ENCODE measurements at regions not wholly inside any gene's neighbourhood (a gene's known extent, or its start where the extent isn't known, plus 50 kb on each side); places are given as distances from the start of the nearest gene placed in this dataset.

GRCh38 chr11:23840872-23841271, 656.0 kb upstream of the LUZP2 start:
- ATAC-seq (ENCODE audit: insufficient read depth, low FRiP score): no peak
- no peak for DNase-seq
- WGBS, 2 donors: 92 to 96% methylated on average over 3 of the region's 3 CpGs
- Histone ChIP-seq H3K9me3 (ENCODE audit: control insufficient read depth in 4 of 4, insufficient read depth in 3 of 4, low read length in 3 of 4) (peaks cover 0 to 3% (median 1%) of the 10 kb centered on the region in 4 donors), H3K9ac (ENCODE audit: insufficient read depth in 1 of 2, low read length in 2 of 2) (no peak overlapping the region), H3K27me3 (ENCODE audit: control insufficient read depth in 3 of 3, insufficient read depth in 3 of 3, low read length in 2 of 3) (no peaks in the 10 kb centered on the region), H3K4me3 (no peak overlapping the region), H3K4me1 (ENCODE audit: control insufficient read depth in 5 of 5, insufficient read depth in 5 of 5, low read length in 5 of 5) (no peaks in the 10 kb centered on the region), H3K36me3 (ENCODE audit: control insufficient read depth in 4 of 4, insufficient read depth in 4 of 4, low read length in 4 of 4) (no peaks in the 10 kb centered on the region), H3K27ac (ENCODE audit: low read depth in 1 of 2, low read length in 1 of 2) (no peak overlapping the region)
- no peak for TF ChIP-seq CTCF (IDR thresholded peaks at IDR 0.05; ENCODE audit: control extremely low read depth, extremely low read depth)

- no peaks in the 10 kb centered on the region for H3K27me3 ChIP-seq (ENCODE audit: control insufficient read depth in 3 of 3, insufficient read depth in 3 of 3, low read length in 2 of 3)
- ATAC-seq (ENCODE audit: insufficient read depth, low FRiP score): no peak
- no peak overlapping the region for H3K27ac ChIP-seq (ENCODE audit: low read depth in 1 of 2, low read length in 1 of 2)
- H3K9me3 ChIP-seq (ENCODE audit: control insufficient read depth in 4 of 4, insufficient read depth in 3 of 4, low read length in 3 of 4): peaks cover 0 to 3% (median 1%) of the 10 kb centered on the region in 4 donors
- H3K4me1 ChIP-seq (ENCODE audit: control insufficient read depth in 5 of 5, insufficient read depth in 5 of 5, low read length in 5 of 5): no peaks in the 10 kb centered on the region
- H3K36me3 ChIP-seq (ENCODE audit: control insufficient read depth in 4 of 4, insufficient read depth in 4 of 4, low read length in 4 of 4): no peaks in the 10 kb centered on the region
- WGBS, 2 donors: 59 to 62% methylated on average over 5 of the region's 5 CpGs
- no peak for DNase-seq
- H3K4me3 ChIP-seq: no peak overlapping the region
- no peak for TF ChIP-seq CTCF (IDR thresholded peaks at IDR 0.05; ENCODE audit: control extremely low read depth, extremely low read depth)
- H3K9ac ChIP-seq (ENCODE audit: insufficient read depth in 1 of 2, low read length in 2 of 2): no peak overlapping the region
Observed at GRCh38 chr11:23846902-23847422, 649.9 kb upstream of the LUZP2 start.

GRCh38 chr11:23851216-23851615, 645.6 kb upstream of the LUZP2 start:
- 67 to 71% methylated on average over 1 of the region's 1 CpG for WGBS, 2 donors
- no peak overlapping the region for H3K9ac ChIP-seq (ENCODE audit: insufficient read depth in 1 of 2, low read length in 2 of 2)
- no peak for TF ChIP-seq CTCF (IDR thresholded peaks at IDR 0.05; ENCODE audit: control extremely low read depth, extremely low read depth)
- DNase-seq (no peak), ATAC-seq (ENCODE audit: insufficient read depth, low FRiP score) (no peak)
- H3K4me3 ChIP-seq: no peak overlapping the region
- no peaks in the 10 kb centered on the region for H3K27me3 ChIP-seq (ENCODE audit: control insufficient read depth in 3 of 3, insufficient read depth in 3 of 3, low read length in 2 of 3)
- H3K4me1 ChIP-seq (ENCODE audit: control insufficient read depth in 5 of 5, insufficient read depth in 5 of 5, low read length in 5 of 5): peaks cover 0 to under 1% (median 0%) of the 10 kb centered on the region in 5 donors
- H3K9me3 ChIP-seq (ENCODE audit: control insufficient read depth in 4 of 4, insufficient read depth in 3 of 4, low read length in 3 of 4): no peaks in the 10 kb centered on the region
- no peaks in the 10 kb centered on the region for H3K36me3 ChIP-seq (ENCODE audit: control insufficient read depth in 4 of 4, insufficient read depth in 4 of 4, low read length in 4 of 4)
- H3K27ac ChIP-seq (ENCODE audit: low read depth in 1 of 2, low read length in 1 of 2): no peak overlapping the region

- no peak overlapping the region for H3K27ac ChIP-seq (ENCODE audit: low read depth in 1 of 2, low read length in 1 of 2)
- H3K27me3 ChIP-seq (ENCODE audit: control insufficient read depth in 3 of 3, insufficient read depth in 3 of 3, low read length in 2 of 3): no peaks in the 10 kb centered on the region
- no peaks in the 10 kb centered on the region for H3K9me3 ChIP-seq (ENCODE audit: control insufficient read depth in 4 of 4, insufficient read depth in 3 of 4, low read length in 3 of 4)
- peak; percentile 13 to 91 (median 86) for DNase-seq
- TF ChIP-seq CTCF (IDR thresholded peaks at IDR 0.05; ENCODE audit: control extremely low read depth, extremely low read depth): no peak
- H3K4me1 ChIP-seq (ENCODE audit: control insufficient read depth in 5 of 5, insufficient read depth in 5 of 5, low read length in 5 of 5): peaks cover 0 to 6% (median 0%) of the 10 kb centered on the region in 5 donors
- ATAC-seq (ENCODE audit: insufficient read depth, low FRiP score): no peak
- H3K4me3 ChIP-seq: no peak overlapping the region
- no peaks in the 10 kb centered on the region for H3K36me3 ChIP-seq (ENCODE audit: control insufficient read depth in 4 of 4, insufficient read depth in 4 of 4, low read length in 4 of 4)
- WGBS, 2 donors: 36 to 64% methylated on average over 1 of the region's 1 CpG
- H3K9ac ChIP-seq (ENCODE audit: insufficient read depth in 1 of 2, low read length in 2 of 2): no peak overlapping the region
Observed at GRCh38 chr11:23856654-23857053, 640.2 kb upstream of the LUZP2 start.

Measured in lung (tissue), 11 donors.